COLO829 (cell line): ENCODE measurements at regions not wholly inside any gene's neighbourhood (a gene's known extent, or its start where the extent isn't known, plus 50 kb on each side); places are given as distances from the start of the nearest gene placed in this dataset.

Experiments
- DNase-seq: peaks from one replicate; pipeline ENCODE4 v3.0.0; 2012; ENCODE audit warnings: low spot score

DNA sequence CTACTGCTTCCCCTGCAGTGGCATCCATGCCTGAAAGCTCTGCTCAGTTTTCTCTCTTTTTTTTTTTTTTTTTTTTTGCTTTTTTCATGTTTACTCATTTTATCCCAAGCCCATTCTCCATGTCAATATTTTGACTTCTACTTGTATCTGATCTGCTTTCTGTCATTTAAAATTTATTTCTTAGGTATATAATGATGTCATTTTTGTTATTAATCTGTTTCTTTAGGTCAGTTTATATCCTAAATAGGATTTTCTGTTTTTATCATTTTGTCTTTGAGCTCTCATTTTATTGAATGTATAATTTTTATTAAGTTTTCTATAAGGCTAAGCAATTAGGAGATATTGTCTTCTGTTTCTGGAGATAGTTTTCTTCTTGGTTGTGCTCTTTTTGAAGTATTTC, 138.5 kb upstream of the PMEPA1 start:
- DNase-seq, result no peak

GRCh38 chr20:57847104-57847503, 137.3 kb upstream of the PMEPA1 start:
- DNase-seq, result no peak

DNA sequence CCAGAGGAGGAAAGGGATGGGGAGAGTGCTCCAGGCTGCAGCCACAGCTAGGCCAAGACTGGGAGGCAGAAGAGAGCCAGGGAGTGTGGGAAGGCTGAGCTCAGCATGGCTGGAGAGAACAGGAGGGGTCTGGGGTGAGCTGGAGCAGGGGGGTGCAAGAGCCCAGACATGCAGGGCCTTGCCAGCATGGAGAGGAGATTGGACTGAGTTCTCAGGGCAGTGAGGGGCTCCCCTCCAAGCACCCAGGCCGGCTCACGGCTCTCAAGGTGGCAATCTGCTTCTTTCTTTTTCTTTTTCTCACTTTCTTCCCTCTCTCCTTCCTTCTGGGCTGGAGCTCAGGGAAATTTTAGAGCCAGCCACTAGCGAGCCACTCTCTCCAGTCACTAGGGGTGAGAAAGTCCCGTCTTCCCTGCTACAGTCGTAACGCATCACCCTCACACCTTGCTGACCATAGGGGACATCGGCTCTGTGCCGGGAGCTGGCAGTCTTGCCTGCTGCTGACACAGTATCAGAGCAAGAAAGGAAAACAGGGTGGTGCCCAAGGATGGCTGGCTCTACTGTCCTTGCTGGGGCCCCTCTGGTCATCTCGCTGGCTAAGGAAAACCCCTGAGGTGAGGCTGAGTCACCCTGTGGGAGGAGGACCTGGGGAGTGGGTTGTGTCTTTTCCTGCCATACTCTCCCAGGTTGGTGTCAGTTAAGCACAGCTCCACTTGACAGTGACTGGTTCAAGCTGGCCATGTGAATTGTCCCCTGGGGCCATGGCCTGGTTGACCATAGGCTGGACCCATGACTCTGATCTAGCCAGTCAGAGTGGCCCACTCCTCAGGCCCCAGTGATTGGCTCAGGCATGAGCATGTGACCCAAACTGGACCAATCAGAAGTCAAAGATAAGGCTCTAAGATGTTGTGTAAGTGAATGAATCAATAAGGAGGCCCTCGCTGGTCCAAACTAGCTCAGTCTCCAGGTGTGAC, 135.1 kb upstream of the PMEPA1 start:
- no peak for DNase-seq

GRCh38 chr20:57843941-57844625, 134.3 kb upstream of the PMEPA1 start:
- no peak for DNase-seq

DNA sequence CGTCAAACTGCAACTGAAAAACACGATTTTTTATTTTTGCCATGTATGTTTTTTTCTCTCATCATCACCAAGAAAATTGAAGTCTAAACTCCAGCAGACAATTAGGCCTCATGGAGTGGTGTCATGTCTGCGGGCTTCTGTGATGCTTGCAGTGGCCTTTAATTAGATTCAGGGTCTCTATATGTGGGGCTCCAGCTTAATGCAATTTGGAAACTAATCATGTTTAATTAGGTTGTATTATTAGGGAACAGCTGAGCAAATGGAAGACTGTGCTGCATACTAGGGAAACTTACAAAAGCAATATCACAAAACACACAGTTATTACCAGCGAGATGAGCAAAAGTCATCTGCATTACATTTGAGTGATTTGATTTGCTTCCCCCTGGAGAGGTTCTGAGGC, 132.9 kb upstream of the PMEPA1 start:
- DNase-seq, result no peak

- no peak for DNase-seq
Measured at GRCh38 chr20:57841297-57841866, 131.6 kb upstream of the PMEPA1 start.

- no peak for DNase-seq
Measured at GRCh38 chr20:57840504-57841296, 130.9 kb upstream of the PMEPA1 start.

DNA sequence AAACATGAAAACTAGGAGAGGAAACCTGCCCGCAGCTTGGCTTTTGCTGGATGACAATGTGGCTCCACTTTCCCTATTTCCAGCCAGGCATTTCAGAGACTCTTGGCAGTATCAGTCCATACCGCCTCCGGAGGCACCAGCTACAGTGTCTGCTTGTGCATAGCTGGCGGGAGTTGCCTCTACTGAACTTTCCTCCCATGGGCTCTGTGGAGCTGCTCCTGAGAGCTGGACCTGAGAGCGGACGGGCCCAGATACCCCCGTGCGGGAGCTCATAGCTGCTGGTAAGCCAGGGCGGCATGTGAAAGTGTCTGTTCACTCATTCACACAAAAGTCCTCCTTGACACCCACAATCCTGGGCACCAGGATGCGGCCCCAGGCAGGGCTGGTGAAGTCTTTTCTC, 130.3 kb upstream of the PMEPA1 start:
- DNase-seq, result no peak

- no peak for DNase-seq
Measured at GRCh38 chr20:57838670-57839151, 128.9 kb upstream of the PMEPA1 start.

GRCh38 chr20:57837208-57838035, 127.6 kb upstream of the PMEPA1 start:
- no peak for DNase-seq

DNA sequence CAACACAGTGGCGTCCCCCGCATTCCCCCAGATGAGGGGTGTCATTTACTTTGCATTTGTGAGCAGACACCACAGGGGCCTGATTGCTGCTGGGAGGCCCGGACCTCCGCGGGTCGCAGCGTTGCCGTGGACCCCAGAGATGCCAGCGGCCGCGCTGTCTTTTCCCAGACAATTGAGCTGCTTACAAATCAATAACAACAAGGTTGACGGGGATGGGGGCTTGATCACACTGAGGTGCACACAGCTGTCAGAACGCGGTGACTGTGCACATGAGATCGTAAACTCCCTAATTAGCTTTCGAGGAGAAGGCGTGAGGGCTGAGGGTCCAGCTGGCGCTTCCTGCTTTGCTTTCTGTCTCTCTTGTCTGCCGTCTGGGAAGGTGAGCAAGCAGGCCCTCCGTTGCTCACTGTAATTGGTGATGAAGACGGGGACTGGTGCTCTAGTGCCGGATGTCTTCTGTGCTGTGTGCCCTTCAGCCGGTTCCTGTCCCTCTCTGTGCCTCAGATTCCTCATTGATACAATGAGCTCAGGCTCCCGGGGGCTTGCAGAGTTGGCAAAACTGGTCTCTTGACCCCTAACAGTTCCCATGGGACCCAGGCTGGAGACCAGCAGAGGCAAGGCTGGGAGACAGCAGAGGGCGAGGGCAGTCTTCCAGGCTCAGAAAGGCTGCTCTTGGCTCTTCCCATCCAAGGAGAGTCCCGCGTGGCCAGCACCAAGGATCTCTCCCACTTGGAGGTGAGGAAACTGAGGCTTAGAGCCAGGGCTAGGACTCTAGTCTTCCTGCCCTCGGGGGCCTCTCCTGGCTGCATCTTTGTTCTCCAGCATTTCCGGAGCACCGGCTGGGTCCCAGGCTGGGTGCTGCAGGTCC, 126.0 kb upstream of the PMEPA1 start:
- no peak for DNase-seq

DNA sequence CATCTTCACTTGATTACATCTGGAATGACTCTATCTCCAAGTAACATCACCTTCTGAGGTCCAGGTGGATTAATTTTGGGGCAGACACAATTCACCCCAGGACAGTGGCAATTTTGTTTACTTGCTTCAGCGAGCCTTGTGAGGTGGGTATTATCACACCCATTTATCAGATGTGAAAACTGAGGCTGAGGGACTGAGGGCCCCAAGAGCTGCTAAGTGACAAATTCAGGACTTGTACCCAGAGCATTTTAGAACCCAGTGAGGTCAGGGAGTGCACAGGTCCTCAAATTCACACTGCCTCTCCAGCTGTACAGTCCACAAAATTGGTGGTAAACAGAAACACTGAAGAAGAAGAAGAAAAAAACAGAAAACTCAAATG, 125.2 kb upstream of the PMEPA1 start:
- no peak for DNase-seq

- no peak for DNase-seq
Measured at GRCh38 chr20:57834306-57835073, 124.7 kb upstream of the PMEPA1 start.

DNA sequence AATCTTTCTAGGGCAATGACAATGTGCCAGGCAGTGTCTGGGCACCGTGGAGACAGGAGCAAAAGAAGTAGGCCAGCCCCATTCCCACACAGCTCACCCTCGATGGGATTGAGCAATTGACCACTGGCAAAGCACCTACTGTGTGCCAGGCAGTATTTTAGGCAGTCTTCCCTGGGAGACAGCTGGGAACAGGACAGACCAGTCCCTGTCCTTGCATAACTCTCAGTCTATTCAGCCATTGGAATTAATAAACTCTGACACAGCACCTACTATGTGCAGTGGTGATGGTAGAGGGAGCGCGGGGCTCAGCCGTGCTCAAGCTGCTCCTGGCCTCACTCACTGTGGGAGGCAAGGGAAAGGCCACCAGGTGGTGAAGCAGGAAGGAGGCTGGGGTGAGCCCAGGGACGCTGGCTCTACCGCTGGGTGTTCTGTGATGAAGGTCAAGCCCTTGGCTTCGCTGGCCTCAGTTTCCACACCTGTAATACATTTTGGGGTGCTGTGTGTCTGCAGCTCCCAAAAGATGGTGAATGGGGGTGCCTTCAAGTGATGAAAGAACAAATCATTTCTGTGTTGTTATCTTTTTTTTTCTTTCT, 122.3 kb upstream of the PMEPA1 start:
- no peak for DNase-seq

- DNase-seq, result no peak
Measured at GRCh38 chr20:57831326-57831992, 121.6 kb upstream of the PMEPA1 start.

DNA sequence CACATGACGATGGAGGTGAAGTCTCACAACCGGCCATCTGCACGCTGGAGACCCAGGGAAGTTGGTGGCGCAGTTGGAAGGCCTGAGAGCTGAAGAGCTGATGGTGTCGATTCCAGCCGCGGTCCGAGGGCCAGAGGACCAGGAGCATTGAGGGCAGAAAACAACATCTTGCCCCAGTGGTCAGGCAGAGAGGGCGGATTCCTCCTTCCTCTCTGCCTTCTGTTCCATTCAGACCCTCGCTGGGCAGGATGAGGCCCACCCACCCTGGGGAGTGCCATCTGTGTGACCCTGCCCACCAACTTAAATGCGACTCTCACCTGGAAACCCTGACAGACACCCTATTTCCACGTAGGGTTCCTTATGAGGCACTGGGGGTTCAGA, 120.7 kb upstream of the PMEPA1 start:
- no peak for DNase-seq

GRCh38 chr20:57829805-57830514, 120.1 kb upstream of the PMEPA1 start:
- DNase-seq, result no peak

DNA sequence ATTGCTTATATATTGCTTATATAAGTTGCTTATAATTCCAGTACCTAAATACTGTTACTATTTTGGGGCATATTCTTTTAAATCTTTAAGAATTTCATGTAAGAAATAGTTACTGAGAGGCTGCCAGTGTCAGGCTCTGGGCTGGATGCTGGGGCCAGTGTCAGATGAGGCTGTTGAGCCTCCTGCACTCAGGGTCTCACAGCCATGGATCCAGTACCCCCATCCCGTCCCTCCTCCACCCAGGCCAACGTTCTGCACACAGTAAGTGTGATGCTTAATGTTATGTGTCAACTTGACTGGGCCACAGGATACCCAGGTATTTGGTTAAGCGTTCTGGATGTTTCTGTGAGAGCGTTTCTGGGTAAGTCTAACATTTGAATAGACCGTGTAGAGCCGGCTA, 119.5 kb upstream of the PMEPA1 start:
- DNase-seq, result no peak
